Middle frontal gyrus (tissue), 1 donor: ENCODE measurements at regions not wholly inside any gene's neighbourhood (a gene's known extent, or its start where the extent isn't known, plus 50 kb on each side); places are given as distances from the start of the nearest gene placed in this dataset.

ENCODE experiments used
- DNase-seq: peaks from one replicate; pipeline ENCODE4 v3.0.0-alpha.2; 2015; ENCODE audit warnings: low spot score; ENCODE audit errors: extremely low spot score

DNA sequence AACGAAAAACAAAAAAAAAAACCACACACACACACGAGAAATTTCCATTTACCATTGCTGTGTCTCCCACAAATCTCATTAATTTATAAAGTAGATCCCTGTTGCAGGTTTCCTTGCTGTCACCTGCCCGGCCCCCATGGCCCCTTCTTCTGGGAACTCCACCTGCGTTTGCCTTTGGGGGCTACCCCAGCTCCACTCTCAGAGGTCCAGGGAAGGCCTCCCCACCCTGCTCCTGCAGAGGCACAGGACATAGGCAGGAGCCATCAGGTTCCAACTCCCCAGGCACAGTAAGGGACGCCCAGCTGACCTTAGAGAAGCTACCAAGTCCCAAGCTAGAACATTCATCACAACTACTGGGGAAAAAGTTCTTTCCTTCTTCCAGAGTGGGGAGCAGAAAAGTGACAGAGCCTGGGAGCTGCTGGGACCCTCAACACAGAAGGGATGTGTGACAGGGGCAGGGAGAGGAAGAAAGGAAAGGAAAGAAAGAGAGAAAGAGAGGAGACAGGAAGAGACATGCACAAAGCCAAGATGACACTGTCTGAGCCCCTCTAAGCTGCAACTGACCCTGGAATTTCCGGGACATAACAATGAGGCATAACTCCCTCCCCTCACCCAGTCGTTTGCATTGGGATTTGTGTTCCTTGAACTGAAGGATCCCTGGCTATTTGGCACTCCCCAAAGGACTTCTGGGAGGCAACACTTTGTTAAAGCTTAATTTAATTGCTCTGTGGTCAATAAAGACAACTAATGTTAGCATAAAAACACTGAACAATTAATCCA, 175.7 kb downstream of the SHANK2 start:
- DNase-seq = no peak

GRCh38 chr11:71075871-71076420, 176.4 kb downstream of the SHANK2 start:
- DNase-seq = no peak

GRCh38 chr11:71075116-71075720, 177.2 kb downstream of the SHANK2 start:
- no peak for DNase-seq

GRCh38 chr11:71071736-71072509, 180.5 kb downstream of the SHANK2 start:
- no peak for DNase-seq

- no peak for DNase-seq
These were observed 181.6 kb downstream of the SHANK2 start for GRCh38 chr11:71070490-71071453.

- no peak for DNase-seq
These were observed 183.4 kb downstream of the SHANK2 start for GRCh38 chr11:71068963-71069362.

DNA sequence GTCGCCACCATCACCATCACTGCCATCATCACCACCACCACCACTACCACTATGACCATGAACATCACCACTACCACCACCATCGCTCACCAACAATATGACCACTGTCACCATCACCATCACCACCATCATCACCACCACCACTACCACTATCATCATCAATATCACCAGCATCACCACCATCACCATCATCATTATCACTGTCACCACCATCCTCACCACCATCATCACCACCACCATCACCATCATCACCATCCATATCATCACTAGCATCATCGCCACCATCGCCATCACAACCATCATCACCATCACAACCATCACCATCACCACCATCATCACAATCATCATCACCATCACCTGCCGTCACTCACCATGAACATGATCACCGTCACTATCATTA, 184.6 kb downstream of the SHANK2 start:
- no peak for DNase-seq

GRCh38 chr11:71066311-71066710, 186.1 kb downstream of the SHANK2 start:
- DNase-seq = no peak

GRCh38 chr11:71065841-71066240, 186.5 kb downstream of the SHANK2 start:
- DNase-seq = no peak

GRCh38 chr11:71064702-71065515, 187.5 kb downstream of the SHANK2 start:
- DNase-seq = no peak

- DNase-seq = no peak
These were observed 188.2 kb downstream of the SHANK2 start for GRCh38 chr11:71064183-71064582.

DNA sequence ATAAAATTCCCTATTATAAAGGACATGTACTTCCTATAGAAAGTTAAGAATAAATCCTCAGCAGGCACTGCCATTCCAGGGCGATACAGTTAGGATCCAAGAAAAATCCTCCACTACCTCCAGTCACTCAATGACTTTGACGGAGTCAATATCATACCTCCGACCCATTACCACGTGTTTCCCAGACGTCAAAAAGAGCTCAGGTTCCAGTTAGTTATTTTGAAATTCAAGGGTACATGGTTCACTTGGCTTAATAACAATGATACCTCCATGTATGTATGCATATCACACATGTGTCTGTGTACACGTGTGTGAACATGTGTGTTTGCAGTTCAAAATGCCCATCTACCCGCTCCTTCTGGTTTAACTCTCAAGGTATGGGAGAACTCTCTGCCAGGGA, 189.2 kb downstream of the SHANK2 start:
- no peak for DNase-seq

DNA sequence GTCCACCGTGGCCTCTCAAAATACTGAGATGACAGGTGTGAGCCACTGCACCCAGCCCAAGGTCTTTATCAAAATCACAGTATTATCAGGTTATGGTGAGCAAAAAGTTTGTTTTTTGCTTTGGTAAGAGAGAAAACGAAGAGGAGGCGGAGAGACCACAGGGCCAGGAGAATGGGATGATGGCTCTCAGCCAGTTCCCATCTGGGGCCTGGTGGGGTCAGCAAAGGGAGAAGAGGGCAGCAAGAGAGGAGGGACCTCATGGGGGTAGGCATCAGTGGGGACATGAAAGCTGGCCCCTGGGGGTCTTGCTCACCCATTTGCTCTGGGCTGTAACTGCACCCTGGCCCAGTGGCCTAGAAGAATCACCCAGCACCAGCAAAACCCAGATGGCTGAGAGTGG, 190.2 kb downstream of the SHANK2 start:
- no peak for DNase-seq

DNA sequence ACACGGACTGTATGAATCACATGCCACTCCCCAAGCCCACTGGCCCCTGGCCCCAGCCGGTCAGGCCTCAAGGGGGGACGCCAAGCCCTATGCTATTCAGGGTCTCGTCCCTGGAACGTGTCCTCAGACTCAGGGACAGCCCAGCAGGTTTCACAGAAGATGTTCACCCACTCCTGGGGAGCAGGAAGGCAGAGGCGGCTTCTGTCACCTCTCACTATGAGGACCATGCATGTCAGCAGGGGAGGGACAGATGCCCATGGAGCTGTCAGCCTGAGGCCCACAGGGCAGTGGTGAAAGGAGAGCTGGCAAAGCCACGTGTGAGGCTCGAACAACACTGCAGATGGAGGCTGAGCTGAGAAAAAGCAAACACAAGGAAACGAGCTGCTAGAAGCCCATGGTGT, 192.0 kb downstream of the SHANK2 start:
- no peak for DNase-seq

DNA sequence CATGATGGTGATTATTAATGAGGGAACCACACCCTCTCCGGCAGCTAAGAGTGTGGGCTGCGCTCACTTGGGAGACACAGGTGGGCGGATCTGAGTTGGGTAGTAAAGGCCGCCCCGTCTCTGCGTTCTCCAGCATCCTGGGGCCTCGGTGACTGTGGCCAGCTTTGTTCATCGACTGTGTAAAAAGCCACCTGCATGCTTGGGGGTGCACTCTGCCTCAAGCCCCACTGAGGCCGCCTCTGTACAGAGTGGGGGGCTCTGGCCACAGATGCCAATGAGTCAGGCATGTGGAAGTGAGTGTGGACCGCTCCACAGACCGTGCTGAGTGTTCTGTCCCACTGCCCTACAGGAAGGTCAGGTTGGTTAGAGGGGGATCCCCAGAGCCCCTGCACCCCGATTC, 192.7 kb downstream of the SHANK2 start:
- DNase-seq = no peak

- no peak for DNase-seq
These were observed 196.5 kb downstream of the SHANK2 start for GRCh38 chr11:71055925-71056324.
